ENCODE measurements at regions not wholly inside any gene's neighbourhood (a gene's known extent, or its start where the extent isn't known, plus 50 kb on each side); places are given as distances from the start of the nearest gene placed in this dataset.

- DNase-seq, result no peak
These were observed 125.4 kb downstream of the SLC38A6 start for GRCh38 chr14:61106271-61106958.

GRCh38 chr14:61104358-61104757 lies 123.3 kb downstream of the SLC38A6 start:
- no peak for DNase-seq

DNA sequence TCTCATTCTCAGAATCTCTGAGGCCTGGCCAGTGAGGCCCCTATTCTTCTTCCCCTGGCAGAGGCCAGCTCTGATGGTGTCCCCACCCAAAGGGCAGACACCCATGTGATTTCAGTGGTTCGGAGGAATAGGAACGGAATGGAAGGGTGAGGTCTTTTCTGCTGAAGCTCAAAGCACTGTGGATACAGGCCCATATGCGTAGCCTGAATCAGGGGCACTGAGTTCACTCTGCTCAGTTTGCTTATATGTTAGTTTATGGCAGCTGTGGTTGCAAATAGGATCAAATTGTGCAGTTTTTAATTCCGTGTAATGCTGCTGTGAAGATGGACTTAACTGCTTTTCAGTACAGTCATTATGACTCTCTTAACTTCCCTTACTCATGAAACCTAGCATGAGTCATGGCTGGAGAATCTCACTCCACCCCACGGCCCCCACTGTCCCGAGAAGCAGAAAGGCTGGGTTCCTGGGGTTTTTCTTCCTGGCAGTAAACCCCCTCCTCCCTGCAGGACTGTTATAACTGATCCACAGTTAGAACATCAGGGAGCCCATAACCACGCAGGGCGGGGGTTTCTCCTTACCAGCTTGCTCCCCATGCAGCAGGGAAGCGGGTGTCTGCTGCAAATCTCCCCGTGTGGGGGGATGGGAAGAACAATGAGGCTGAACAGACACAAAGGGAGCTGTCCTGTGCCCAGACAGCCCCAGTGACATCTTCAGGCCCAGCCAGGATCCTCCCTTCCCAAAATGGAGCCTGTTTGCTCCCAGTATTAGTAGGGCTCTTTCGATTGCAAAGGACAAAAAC lies 122.7 kb downstream of the SLC38A6 start:
- DNase-seq, result peak; percentile 76

DNA sequence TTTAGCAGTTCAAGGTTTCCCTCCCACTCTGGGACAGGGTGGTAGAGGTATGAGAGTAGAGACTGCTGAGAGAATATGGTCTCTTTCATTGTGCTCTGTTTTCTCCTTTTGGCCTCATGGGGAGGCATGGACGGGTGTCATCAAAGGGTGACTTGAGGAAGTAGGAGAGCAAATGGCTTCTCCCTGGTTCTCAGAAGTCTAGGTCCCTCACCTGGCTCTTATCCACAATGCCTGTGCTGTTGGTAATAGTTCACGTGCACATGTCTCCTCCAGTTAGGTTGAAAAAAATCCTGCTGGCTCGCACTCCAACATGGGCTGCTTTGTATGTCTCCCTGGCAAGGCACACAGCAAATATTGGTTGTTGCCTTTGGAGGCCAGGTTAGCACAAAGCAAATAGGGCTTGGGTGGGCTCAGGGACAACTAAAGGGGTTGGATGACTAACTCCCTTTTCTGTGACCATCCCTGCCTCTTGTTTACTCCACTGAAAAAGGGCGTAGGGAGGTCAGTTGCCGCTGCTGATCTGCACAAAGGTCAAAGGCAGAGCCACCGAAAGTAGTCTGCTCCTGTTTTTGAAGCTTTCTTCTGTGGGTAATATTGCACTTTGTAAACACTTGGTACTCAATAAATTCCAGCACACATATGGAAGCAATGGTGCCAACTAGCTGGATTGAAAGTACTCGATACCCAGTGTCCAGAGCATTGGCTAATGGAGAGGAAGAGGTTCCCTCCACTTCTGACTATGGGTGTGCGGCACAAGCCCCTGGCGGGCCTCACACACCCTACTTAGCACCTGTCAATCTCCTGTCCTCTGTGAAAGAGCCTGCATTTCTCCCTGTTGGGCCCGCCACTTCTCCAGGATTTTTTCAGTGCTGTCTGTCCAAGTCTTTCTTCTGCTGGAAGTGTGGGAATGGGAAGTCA lies 121.8 kb downstream of the SLC38A6 start:
- DNase-seq, result no peak
